HCT116 (cell line): ENCODE measurements at regions not wholly inside any gene's neighbourhood (a gene's known extent, or its start where the extent isn't known, plus 50 kb on each side); places are given as distances from the start of the nearest gene placed in this dataset.

ENCODE experiments used
- ATAC-seq: fragments of 200-7000 bp; cut with Tn5 transposase; 2 replicates; pipeline ENCODE4 v1.9.1; 2020; ENCODE audit warnings: mild to moderate bottlenecking, moderate library complexity
- BruUV-seq: library from RNA; stranded (reverse); fragments of 400-500 nt; replicated peaks from 2 replicates; lab custom pipeline; 2021; lab: Mats Ljungman, UMichigan
- CTCF ChIA-PET: fragments of 300-600 bp; sonication (Branson Sonifier 250); formaldehyde crosslinking; loops from one replicate; lab custom pipeline; 2021; ENCODE audit warnings: antibody characterized with exemption; lab: Charles Lee
- POLR2A ChIA-PET: fragments of 300-600, 350-600 bp; sonication (Branson Sonifier 250); formaldehyde crosslinking; loops from one replicate; lab custom pipeline; 2021; ENCODE audit warnings: antibody characterized with exemption; lab: Charles Lee
- RAD21 ChIA-PET, 2 experiments: fragments of 300-600 bp; sonication (Branson Sonifier 250); formaldehyde crosslinking; loops; one replicate each; lab custom pipeline; 2023; ENCODE audit warnings: low total read pairs in 2 of 2; ENCODE audit not compliant: uncharacterized antibody in 2 of 2, unreplicated experiment in 2 of 2, low non-redundant PET in 1 of 2; lab: Charles Lee
- DNase-seq: peaks from one replicate; pipeline ENCODE4 v3.0.0-alpha.2; 2010; ENCODE audit warnings: low read depth, low spot score
- H2AFZ ChIP-seq: fragments of 200-600 bp; shearing (Covaris generic), sonication (generic); 2 replicates; pipeline ENCODE4 v1.6.1; 2017; ENCODE audit warnings: low read depth, mixed run types, mixed read lengths, antibody characterized with exemption, low read length; ENCODE audit not compliant: poor library complexity, severe bottlenecking
- H3K27ac ChIP-seq: 2 replicates; pipeline ENCODE4 v1.5.1; 2012; ENCODE audit warnings: low read depth, low read length
- H3K27me3 ChIP-seq: fragments of 200-600 bp; sonication (generic); 2 replicates; pipeline ENCODE4 v1.6.1; 2016; ENCODE audit warnings: mixed run types, low read length, mixed read lengths; ENCODE audit not compliant: insufficient read depth
- H3K36me3 ChIP-seq, 2 experiments: fragments of 200-500 bp in 1 of 2; fragments of 200-600 bp in 1 of 2; sonication (Bioruptor generic) in 1 of 2; sonication (generic) in 1 of 2; 2 replicates each; pipeline versions ENCODE4 v1.5.1 to v1.6.1; 2014 to 2016; ENCODE audit warnings: low read length in 2 of 2, inconsistent platforms in 1 of 2, mixed read lengths in 1 of 2, mixed run types in 1 of 2; ENCODE audit not compliant: insufficient read depth in 2 of 2, control insufficient read depth in 1 of 2
- H3K4me1 ChIP-seq, 2 experiments: fragments of 200-600 bp in 1 of 2; sonication (generic) in 1 of 2; 2 replicates each; pipeline versions ENCODE4 v1.5.1 to v1.6.1; 2012 to 2017; ENCODE audit warnings: low read length in 2 of 2, inconsistent platforms in 1 of 2, mild to moderate bottlenecking in 1 of 2, mixed read lengths in 1 of 2, mixed run types in 1 of 2, moderate library complexity in 1 of 2; ENCODE audit not compliant: insufficient read depth in 2 of 2, control insufficient read depth in 1 of 2
- H3K4me2 ChIP-seq: fragments of 200-600 bp; sonication (generic); 2 replicates; pipeline ENCODE4 v1.6.1; 2017; ENCODE audit warnings: mixed run types, low read length, mixed read lengths
- H3K4me3 ChIP-seq, 2 experiments: fragments of 200-600 bp in 1 of 2; sonication (generic) in 1 of 2; replicated peaks in 1 of 2; 2 replicates each; pipeline ENCODE4 v1.5.1; 2011 to 2016; ENCODE audit warnings: low read length in 2 of 2, control low read depth in 1 of 2, low read depth in 1 of 2, mild to moderate bottlenecking in 1 of 2, mixed read lengths in 1 of 2, mixed run types in 1 of 2
- H3K79me2 ChIP-seq: fragments of 200-600 bp; sonication (generic); 2 replicates; pipeline ENCODE4 v1.6.1; 2017; ENCODE audit warnings: mild to moderate bottlenecking, mixed run types, low read length, moderate library complexity, mixed read lengths; ENCODE audit not compliant: insufficient read depth
- H3K9ac ChIP-seq: fragments of 200-600 bp; sonication (generic); 2 replicates; pipeline ENCODE4 v1.6.1; 2016; ENCODE audit warnings: low read length, mixed read lengths
- H3K9me2 ChIP-seq: fragments of 200-600 bp; sonication (generic), shearing (Covaris generic); 2 replicates; pipeline ENCODE4 v1.6.1; 2017; ENCODE audit warnings: mixed run types, mild to moderate bottlenecking, moderate library complexity; ENCODE audit not compliant: insufficient read depth
- H3K9me3 ChIP-seq, 2 experiments: fragments of 200-500 bp in 1 of 2; fragments of 200-600 bp in 1 of 2; sonication (Bioruptor generic) in 1 of 2; sonication (generic) in 1 of 2; 2 replicates each; pipeline ENCODE4 v1.6.1; 2014 to 2017; ENCODE audit warnings: low read length in 2 of 2, mixed read lengths in 2 of 2, inconsistent platforms in 1 of 2, low read depth in 1 of 2, mild to moderate bottlenecking in 1 of 2, mixed run types in 1 of 2, moderate library complexity in 1 of 2; ENCODE audit not compliant: control insufficient read depth in 1 of 2, insufficient read depth in 1 of 2
- H4K20me1 ChIP-seq: fragments of 200-600 bp; sonication (generic), shearing (Covaris generic); 2 replicates; pipeline ENCODE4 v1.6.1; 2017; ENCODE audit warnings: mixed run types, mild to moderate bottlenecking, moderate library complexity; ENCODE audit not compliant: insufficient read depth
- ATF3 ChIP-seq: IDR thresholded peaks from 2 replicates; pipeline ENCODE4 v1.6.1; 2012
- CBX3 ChIP-seq: IDR thresholded peaks from 2 replicates; pipeline ENCODE4 v1.6.1; 2012; ENCODE audit warnings: low read depth
- CEBPB ChIP-seq: IDR thresholded peaks from 2 replicates; pipeline ENCODE4 v1.6.1; 2012; ENCODE audit warnings: low read depth
- ELF1 ChIP-seq: IDR thresholded peaks from 2 replicates; pipeline ENCODE4 v1.6.1; 2012; ENCODE audit warnings: low read depth, borderline replicate concordance
- EZH2 ChIP-seq: fragments of 200-600 bp; sonication (generic); IDR thresholded peaks from 2 replicates; pipeline ENCODE4 v1.6.1; 2017; ENCODE audit warnings: antibody characterized with exemption, mixed run types
- EZH2phosphoT487 ChIP-seq: fragments of 200-600 bp; IDR thresholded peaks from 2 replicates; pipeline ENCODE4 v1.6.1; 2018; ENCODE audit warnings: antibody characterized with exemption, borderline replicate concordance
- FOSL1 ChIP-seq: IDR thresholded peaks from 2 replicates; pipeline ENCODE4 v1.6.1; 2012; ENCODE audit warnings: low read depth
- RAD21 ChIP-seq: IDR thresholded peaks from 2 replicates; pipeline ENCODE4 v1.6.1; 2012; ENCODE audit warnings: low read depth, mild to moderate bottlenecking
- SIN3A ChIP-seq: IDR thresholded peaks from 2 replicates; pipeline ENCODE4 v1.6.1; 2012; ENCODE audit warnings: low read depth
- SRF ChIP-seq: IDR thresholded peaks from 2 replicates; pipeline ENCODE4 v1.6.1; 2012; ENCODE audit warnings: low read depth
- TCF7L2 ChIP-seq: IDR thresholded peaks from 2 replicates; pipeline ENCODE4 v1.7.0; 2011; ENCODE audit warnings: borderline replicate concordance, inconsistent platforms; ENCODE audit not compliant: insufficient read depth, insufficient read length; ENCODE audit errors: extremely low read depth
- ZBTB33 ChIP-seq: IDR thresholded peaks from 2 replicates; pipeline ENCODE4 v1.6.1; 2011; ENCODE audit warnings: mild to moderate bottlenecking, low read length, moderate library complexity; ENCODE audit not compliant: insufficient replicate concordance; ENCODE audit errors: extremely low read depth
- ZFX ChIP-seq: fragments of 450-650 bp; IDR thresholded peaks from 2 replicates; pipeline ENCODE4 v1.6.1; 2017
- ZNF274 ChIP-seq: fragments of 200-500 bp; sonication (Bioruptor generic); IDR thresholded peaks from 2 replicates; pipeline ENCODE4 v1.6.1; 2014; ENCODE audit warnings: mild to moderate bottlenecking, low read depth, low read length, inconsistent platforms
- intact Hi-C: fragments of 100-400 bp; cut with micrococcal nuclease; formaldehyde crosslinking; loops from 2 replicates; pipeline ENCODE4 v1.10.0; 2022
- TF ChIP-seq, protein P1 (sequence below), 3 experiments: fragments of 200-600 bp in 1 of 3; sonication (generic) in 1 of 3; IDR thresholded peaks in 2 of 3; conservative IDR thresholded peaks in 1 of 3; 2 replicates each; pipeline ENCODE4 v1.5.1; 2012 to 2017; ENCODE audit warnings: low read depth in 2 of 3, low read length in 2 of 3, antibody characterized with exemption in 1 of 3, borderline replicate concordance in 1 of 3, control low read depth in 1 of 3, mild to moderate bottlenecking in 1 of 3, mixed read lengths in 1 of 3, mixed run types in 1 of 3, moderate library complexity in 1 of 3; ENCODE audit not compliant: insufficient read depth in 1 of 3

DNA sequence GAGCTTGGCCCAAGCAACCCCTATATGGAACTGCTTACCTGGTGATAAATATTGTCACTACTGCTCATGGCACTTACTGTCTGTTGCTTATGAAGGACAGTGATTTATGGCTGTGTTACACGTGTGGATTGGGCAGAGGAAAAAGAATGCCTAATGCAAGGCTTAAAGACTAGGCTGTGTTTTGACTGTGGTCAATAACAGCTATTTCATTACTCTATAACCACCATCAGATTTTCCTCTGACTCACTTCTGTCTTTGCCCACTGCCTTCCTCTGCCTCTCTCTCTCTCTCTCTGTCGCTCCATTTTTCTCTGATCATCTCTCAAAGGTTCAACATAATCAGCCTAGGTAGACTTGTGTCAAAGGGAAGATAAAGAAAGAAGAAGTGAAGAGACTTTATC is 96.2 kb downstream of the TLR4 start:
- ChIA-PET CTCF (no interaction called here), RAD21 (no interaction called here), POLR2A (no interaction called here)
- DNase-seq (no peak), ATAC-seq (no peak)
- Histone ChIP-seq H3K27me3 (no peaks in the 10 kb centered on the region), H2AFZ (no peak overlapping the region), H3K4me2 (no peak overlapping the region), H4K20me1 (no peaks in the 10 kb centered on the region), H3K4me1 (no peaks in the 10 kb centered on the region), H3K9me2 (no peaks in the 10 kb centered on the region), H3K27ac (no peak overlapping the region), H3K79me2 (no peaks in the 10 kb centered on the region), H3K9me3 (peaks cover 10 to 26% of the 10 kb centered on the region in 2 experiments; a peak in 2 of 4 replicates), H3K4me3 (no peak overlapping the region), H3K36me3 (no peaks in the 10 kb centered on the region), H3K9ac (no peak overlapping the region)
- no TSS peak for BruUV-seq
- TF ChIP-seq EZH2phosphoT487 (no peak), RAD21 (no peak), ATF3 (no peak), ZFX (no peak), SIN3A (no peak), CEBPB (no peak), SRF (no peak), ZBTB33 (no peak), EZH2 (no peak), ELF1 (no peak), CBX3 (no peak), FOSL1 (no peak), TCF7L2 (no peak), ZNF274 (no peak)
- TF ChIP-seq, protein P1, sequence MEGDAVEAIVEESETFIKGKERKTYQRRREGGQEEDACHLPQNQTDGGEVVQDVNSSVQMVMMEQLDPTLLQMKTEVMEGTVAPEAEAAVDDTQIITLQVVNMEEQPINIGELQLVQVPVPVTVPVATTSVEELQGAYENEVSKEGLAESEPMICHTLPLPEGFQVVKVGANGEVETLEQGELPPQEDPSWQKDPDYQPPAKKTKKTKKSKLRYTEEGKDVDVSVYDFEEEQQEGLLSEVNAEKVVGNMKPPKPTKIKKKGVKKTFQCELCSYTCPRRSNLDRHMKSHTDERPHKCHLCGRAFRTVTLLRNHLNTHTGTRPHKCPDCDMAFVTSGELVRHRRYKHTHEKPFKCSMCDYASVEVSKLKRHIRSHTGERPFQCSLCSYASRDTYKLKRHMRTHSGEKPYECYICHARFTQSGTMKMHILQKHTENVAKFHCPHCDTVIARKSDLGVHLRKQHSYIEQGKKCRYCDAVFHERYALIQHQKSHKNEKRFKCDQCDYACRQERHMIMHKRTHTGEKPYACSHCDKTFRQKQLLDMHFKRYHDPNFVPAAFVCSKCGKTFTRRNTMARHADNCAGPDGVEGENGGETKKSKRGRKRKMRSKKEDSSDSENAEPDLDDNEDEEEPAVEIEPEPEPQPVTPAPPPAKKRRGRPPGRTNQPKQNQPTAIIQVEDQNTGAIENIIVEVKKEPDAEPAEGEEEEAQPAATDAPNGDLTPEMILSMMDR (IDR thresholded peaks at IDR 0.05 in 2 of 3, conservative IDR thresholded peaks at IDR 0.05 in 1 of 3; ENCODE audit: borderline replicate concordance in 1 of 3, insufficient read depth in 1 of 3, low read depth in 2 of 3, low read length in 2 of 3) = no peak
- intact Hi-C loops = no loop called here
